K562 (cell line): ENCODE measurements at regions not wholly inside any gene's neighbourhood (a gene's known extent, or its start where the extent isn't known, plus 50 kb on each side); places are given as distances from the start of the nearest gene placed in this dataset.

Source experiments
- CBX3 ChIP-seq, 2 experiments: IDR thresholded peaks; 1 replicate in 1 of 2; 2 replicates in 1 of 2; pipeline ENCODE4 v1.6.1; 2012; ENCODE audit warnings: inconsistent platforms in 2 of 2, low read length in 2 of 2, borderline replicate concordance in 1 of 2, control low read depth in 1 of 2
- FOXM1 ChIP-seq, 2 experiments: fragments of 450-650 bp in 1 of 2; sonication (generic) in 1 of 2; formaldehyde crosslinking in 1 of 2; IDR thresholded peaks; 2 replicates each; pipeline versions ENCODE4 v1.6.1 to v1.9.0; 2017 to 2022; ENCODE audit warnings: low read depth in 2 of 2, mild to moderate bottlenecking in 2 of 2, missing genetic modification reagents in 1 of 2, moderate library complexity in 1 of 2
- GABPA ChIP-seq: fragments of 200-800 bp; sonication (Bioruptor generic); conservative IDR thresholded peaks from 2 replicates; pipeline ENCODE4 v1.6.1; 2016; ENCODE audit warnings: low read depth, missing genetic modification characterization, missing compliant biosample characterization
- HNRNPLL ChIP-seq: fragments of 200-400 bp; formaldehyde crosslinking; IDR thresholded peaks from 2 replicates; pipeline ENCODE4 v1.6.1; 2017; ENCODE audit warnings: low read length, low read depth, mild to moderate bottlenecking; ENCODE audit not compliant: poor library complexity, severe bottlenecking
- JUN ChIP-seq, 2 experiments: sonication (generic) in 1 of 2; formaldehyde crosslinking in 1 of 2; IDR thresholded peaks; 2 replicates each; pipeline versions ENCODE4 v1.6.1 to v1.8.0; 2012 to 2022; ENCODE audit warnings: borderline replicate concordance in 2 of 2, mild to moderate bottlenecking in 2 of 2, improper control_type of control experiment in 1 of 2, low read depth in 1 of 2, low read length in 1 of 2, missing genetic modification reagents in 1 of 2
- KAT2B ChIP-seq: IDR thresholded peaks from one replicate; pipeline ENCODE4 v1.6.1; 2012; ENCODE audit warnings: low read depth, mild to moderate bottlenecking, control low read depth, inconsistent platforms, low read length, moderate library complexity
- LCOR ChIP-seq: sonication (generic); formaldehyde crosslinking; IDR thresholded peaks from 2 replicates; pipeline ENCODE4 v1.8.0; 2022; ENCODE audit warnings: mild to moderate bottlenecking, missing genetic modification reagents
- MCM7 ChIP-seq, 2 experiments: fragments of 450-650 bp; IDR thresholded peaks; 2 replicates each; pipeline ENCODE4 v1.6.1; 2016 to 2018
- PHB2 ChIP-seq: fragments of 450-650 bp; IDR thresholded peaks from 2 replicates; pipeline ENCODE4 v1.6.1; 2017; ENCODE audit warnings: low read depth
- ZNF274 ChIP-seq: IDR thresholded peaks from 2 replicates; pipeline ENCODE4 v1.6.1; 2011; ENCODE audit warnings: low read depth, mild to moderate bottlenecking, low read length, moderate library complexity, borderline replicate concordance
- ZNF695 ChIP-seq: fragments of 450-650 bp; formaldehyde crosslinking; IDR thresholded peaks from 2 replicates; pipeline ENCODE4 v1.4.0; 2020; ENCODE audit warnings: mild to moderate bottlenecking, moderate library complexity
- TF ChIP-seq, protein P1 (sequence below), 2 experiments: fragments of 250-450 bp in 1 of 2; fragments of 450-650 bp in 1 of 2; sonication (Bioruptor Pico) in 1 of 2; IDR thresholded peaks; 2 replicates each; pipeline versions ENCODE4 v1.6.1 to v1.8.0; 2016 to 2021; ENCODE audit warnings: mild to moderate bottlenecking in 2 of 2, moderate library complexity in 2 of 2, missing compliant biosample characterization in 1 of 2, missing genetic modification characterization in 1 of 2
- TF ChIP-seq, protein P2 (sequence below): fragments of 250-450 bp; sonication (Bioruptor Pico); IDR thresholded peaks from 2 replicates; pipeline ENCODE4 v1.4.0; 2020; ENCODE audit warnings: mild to moderate bottlenecking, moderate library complexity
- TF ChIP-seq, protein P3 (sequence below): fragments of 450-650 bp; IDR thresholded peaks from 2 replicates; pipeline ENCODE4 v1.6.1; 2016; ENCODE audit warnings: low read depth

DNA sequence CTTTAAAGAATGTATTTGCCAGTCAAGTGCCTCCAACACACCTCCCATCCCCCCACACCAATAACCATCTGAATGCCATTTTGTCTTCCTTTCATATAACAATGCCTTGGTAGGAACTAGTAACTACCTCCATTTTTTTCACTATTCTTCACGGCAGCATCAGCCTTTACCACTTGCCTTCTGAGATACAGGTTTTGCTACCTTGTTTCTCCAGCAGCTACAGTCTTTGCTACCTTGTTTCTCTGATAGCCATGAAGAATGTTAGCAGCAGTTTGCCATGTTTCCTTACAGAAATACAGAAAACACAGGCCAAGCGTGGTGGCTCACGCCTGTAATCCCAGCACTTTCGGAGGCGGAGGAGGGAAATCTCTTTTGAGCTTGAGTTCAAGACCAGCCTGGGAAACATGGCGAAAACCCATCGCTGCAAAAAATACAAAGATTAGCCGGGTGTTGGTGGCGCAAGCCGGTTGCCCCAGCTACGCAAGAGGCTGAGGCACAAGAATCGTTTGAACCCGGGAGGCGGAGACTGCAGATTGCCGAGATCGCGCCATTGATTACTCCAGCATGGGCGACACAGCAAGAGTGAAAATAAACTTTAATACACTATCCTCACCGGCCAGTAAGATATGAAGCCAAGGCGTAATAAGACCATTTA, 100.9 kb downstream of the HFE start (continued):
- TF ChIP-seq, protein P1, sequence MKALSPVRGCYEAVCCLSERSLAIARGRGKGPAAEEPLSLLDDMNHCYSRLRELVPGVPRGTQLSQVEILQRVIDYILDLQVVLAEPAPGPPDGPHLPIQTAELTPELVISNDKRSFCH (CRISPR knock-in tag; IDR thresholded peaks at IDR 0.05): no peak
- TF ChIP-seq, protein P1 (tag; IDR thresholded peaks at IDR 0.05): peak; percentile 39; the same call in 1 of the 2 replicates
- TF ChIP-seq GABPA (tag): peak; percentile 25; the same call in 1 of the 2 replicates
- TF ChIP-seq CBX3 (IDR thresholded peaks at IDR 0.05; ENCODE audit: borderline replicate concordance in 1 of 2, low read length in 2 of 2): no peak
- TF ChIP-seq, protein P2, sequence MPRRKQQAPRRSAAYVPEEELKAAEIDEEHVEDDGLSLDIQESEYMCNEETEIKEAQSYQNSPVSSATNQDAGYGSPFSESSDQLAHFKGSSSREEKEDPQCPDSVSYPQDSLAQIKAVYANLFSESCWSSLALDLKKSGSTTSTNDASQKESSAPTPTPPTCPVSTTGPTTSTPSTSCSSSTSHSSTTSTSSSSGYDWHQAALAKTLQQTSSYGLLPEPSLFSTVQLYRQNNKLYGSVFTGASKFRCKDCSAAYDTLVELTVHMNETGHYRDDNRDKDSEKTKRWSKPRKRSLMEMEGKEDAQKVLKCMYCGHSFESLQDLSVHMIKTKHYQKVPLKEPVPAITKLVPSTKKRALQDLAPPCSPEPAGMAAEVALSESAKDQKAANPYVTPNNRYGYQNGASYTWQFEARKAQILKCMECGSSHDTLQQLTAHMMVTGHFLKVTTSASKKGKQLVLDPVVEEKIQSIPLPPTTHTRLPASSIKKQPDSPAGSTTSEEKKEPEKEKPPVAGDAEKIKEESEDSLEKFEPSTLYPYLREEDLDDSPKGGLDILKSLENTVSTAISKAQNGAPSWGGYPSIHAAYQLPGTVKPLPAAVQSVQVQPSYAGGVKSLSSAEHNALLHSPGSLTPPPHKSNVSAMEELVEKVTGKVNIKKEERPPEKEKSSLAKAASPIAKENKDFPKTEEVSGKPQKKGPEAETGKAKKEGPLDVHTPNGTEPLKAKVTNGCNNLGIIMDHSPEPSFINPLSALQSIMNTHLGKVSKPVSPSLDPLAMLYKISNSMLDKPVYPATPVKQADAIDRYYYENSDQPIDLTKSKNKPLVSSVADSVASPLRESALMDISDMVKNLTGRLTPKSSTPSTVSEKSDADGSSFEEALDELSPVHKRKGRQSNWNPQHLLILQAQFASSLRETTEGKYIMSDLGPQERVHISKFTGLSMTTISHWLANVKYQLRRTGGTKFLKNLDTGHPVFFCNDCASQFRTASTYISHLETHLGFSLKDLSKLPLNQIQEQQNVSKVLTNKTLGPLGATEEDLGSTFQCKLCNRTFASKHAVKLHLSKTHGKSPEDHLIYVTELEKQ (CRISPR knock-in tag): no peak
- no peak for TF ChIP-seq KAT2B
- no peak for TF ChIP-seq MCM7 (IDR thresholded peaks at IDR 0.05)
- TF ChIP-seq HNRNPLL: no peak
- TF ChIP-seq LCOR (CRISPR knock-in tag): no peak
- no peak for TF ChIP-seq ZNF695 (CRISPR knock-in tag)
- TF ChIP-seq ZNF274: no peak
- 0 out of 2 replicates have a peak, but pooled peaks have one; percentile 17 for TF ChIP-seq PHB2
- TF ChIP-seq JUN (IDR thresholded peaks at IDR 0.05; ENCODE audit: borderline replicate concordance, low read depth, low read length): no peak
- peak; percentile 67; the same call in 1 of the 2 replicates for TF ChIP-seq JUN (CRISPR knock-in tag; IDR thresholded peaks at IDR 0.05; ENCODE audit: borderline replicate concordance)
- TF ChIP-seq, protein P3, sequence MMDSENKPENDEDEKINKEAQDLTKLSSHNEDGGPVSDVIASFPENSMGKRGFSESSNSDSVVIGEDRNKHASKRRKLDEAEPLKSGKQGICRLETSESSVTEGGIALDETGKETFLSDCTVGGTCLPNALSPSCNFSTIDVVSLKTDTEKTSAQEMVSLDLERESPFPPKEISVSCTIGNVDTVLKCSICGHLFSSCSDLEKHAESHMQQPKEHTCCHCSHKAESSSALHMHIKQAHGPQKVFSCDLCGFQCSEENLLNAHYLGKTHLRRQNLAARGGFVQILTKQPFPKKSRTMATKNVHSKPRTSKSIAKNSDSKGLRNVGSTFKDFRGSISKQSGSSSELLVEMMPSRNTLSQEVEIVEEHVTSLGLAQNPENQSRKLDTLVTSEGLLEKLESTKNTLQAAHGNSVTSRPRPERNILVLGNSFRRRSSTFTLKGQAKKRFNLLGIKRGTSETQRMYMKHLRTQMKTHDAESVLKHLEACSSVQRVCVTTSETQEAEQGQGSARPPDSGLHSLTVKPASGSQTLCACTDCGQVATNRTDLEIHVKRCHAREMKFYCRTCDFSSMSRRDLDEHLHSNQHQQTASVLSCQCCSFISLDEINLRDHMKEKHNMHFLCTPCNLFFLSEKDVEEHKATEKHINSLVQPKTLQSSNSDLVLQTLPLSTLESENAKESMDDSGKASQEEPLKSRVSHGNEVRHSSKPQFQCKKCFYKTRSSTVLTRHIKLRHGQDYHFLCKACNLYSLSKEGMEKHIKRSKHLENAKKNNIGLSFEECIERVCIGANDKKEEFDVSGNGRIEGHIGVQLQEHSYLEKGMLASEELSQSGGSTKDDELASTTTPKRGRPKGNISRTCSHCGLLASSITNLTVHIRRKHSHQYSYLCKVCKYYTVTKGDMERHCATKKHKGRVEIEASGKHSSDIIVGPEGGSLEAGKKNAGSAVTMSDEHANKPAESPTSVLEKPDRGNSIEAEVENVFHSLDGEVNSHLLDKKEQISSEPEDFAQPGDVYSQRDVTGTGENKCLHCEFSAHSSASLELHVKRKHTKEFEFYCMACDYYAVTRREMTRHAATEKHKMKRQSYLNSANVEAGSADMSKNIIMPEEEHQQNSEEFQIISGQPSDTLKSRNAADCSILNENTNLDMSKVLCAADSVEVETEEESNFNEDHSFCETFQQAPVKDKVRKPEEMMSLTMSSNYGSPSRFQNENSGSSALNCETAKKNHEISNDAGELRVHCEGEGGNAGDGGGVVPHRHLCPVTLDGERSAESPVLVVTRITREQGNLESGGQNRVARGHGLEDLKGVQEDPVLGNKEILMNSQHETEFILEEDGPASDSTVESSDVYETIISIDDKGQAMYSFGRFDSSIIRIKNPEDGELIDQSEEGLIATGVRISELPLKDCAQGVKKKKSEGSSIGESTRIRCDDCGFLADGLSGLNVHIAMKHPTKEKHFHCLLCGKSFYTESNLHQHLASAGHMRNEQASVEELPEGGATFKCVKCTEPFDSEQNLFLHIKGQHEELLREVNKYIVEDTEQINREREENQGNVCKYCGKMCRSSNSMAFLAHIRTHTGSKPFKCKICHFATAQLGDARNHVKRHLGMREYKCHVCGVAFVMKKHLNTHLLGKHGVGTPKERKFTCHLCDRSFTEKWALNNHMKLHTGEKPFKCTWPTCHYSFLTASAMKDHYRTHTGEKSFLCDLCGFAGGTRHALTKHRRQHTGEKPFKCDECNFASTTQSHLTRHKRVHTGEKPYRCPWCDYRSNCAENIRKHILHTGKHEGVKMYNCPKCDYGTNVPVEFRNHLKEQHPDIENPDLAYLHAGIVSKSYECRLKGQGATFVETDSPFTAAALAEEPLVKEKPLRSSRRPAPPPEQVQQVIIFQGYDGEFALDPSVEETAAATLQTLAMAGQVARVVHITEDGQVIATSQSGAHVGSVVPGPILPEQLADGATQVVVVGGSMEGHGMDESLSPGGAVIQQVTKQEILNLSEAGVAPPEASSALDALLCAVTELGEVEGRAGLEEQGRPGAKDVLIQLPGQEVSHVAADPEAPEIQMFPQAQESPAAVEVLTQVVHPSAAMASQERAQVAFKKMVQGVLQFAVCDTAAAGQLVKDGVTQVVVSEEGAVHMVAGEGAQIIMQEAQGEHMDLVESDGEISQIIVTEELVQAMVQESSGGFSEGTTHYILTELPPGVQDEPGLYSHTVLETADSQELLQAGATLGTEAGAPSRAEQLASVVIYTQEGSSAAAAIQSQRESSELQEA: no peak
- TF ChIP-seq FOXM1 (IDR thresholded peaks at IDR 0.05; ENCODE audit: low read depth): 0 out of 2 replicates have a peak, but pooled peaks have one; percentile 40
- TF ChIP-seq FOXM1 (CRISPR knock-in tag; IDR thresholded peaks at IDR 0.05; ENCODE audit: low read depth): no peak
